ENCODE measurements at regions not wholly inside any gene's neighbourhood (a gene's known extent, or its start where the extent isn't known, plus 50 kb on each side); places are given as distances from the start of the nearest gene placed in this dataset.

GRCh38 chr7:46549347-46549746, 628.3 kb upstream of the IGFBP3 start:
- no peak for TF ChIP-seq CTCF (IDR thresholded peaks at IDR 0.05)
- TF ChIP-seq EZH2 (IDR thresholded peaks at IDR 0.05): no peak
